GM19023 (cell line): ENCODE measurements at regions not wholly inside any gene's neighbourhood (a gene's known extent, or its start where the extent isn't known, plus 50 kb on each side); places are given as distances from the start of the nearest gene placed in this dataset.

ENCODE experiments used
- ATAC-seq: cut with Tn5 transposase; IDR thresholded peaks from one replicate; pipeline ENCODE4 v1.9.1; 2021; ENCODE audit warnings: mild to moderate bottlenecking, moderate library complexity; ENCODE audit not compliant: unreplicated experiment

DNA sequence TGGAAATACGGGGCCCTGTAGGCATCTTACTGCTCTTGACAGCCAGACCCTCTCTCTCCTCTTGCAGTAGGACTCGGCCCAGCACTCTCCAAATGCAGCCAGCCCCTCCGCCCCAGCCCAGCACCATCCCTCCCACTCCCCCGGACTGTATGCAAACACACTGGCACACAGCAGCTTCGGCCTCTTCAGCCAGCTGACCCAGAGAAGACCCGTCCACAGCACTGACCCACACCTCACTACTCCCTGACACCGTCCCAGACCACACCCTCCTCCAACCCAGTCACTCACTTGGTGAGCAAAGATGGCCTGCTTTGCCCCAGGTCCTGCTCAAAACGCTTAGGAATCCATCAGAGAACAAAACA, 164.6 kb downstream of the IGLL1 start:
- ATAC-seq, result no peak

DNA sequence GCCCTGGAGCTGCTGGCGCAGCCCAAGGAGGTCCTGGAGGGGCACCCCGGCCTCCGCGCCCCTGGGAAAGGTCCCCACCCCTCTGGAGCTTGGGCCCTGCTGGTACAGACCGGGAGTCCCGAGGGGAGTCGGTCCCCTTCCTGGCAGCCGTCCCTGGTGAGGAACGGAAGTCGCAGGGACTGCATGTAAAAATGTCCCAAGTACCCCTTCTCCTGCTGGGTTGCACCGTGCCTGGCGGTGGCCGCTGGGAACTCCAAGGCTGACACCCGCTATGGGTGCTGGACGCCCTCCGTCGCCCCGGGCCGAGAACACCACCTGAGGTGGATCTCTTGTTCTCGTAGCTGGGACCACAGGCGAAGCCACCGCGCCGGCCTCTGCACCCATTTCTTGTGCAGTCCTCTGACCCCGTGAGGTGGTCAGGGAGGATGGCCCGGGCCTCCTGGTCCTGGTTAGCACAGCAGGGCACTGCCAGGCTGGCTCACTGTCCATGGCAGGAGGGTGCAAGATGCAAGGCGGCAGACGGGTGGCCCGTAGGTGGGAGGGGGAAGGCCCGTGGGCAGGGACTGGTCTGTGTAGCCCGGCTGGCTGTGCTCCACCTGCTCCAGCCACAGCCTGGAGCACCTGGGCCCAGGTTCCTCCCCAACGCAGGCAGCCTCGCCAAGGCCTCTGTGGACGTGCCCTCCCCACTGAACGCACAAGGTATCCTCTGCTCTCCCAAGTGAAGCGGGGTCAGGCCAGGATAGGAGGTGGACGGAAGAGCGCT, 165.2 kb downstream of the IGLL1 start:
- no peak for ATAC-seq

DNA sequence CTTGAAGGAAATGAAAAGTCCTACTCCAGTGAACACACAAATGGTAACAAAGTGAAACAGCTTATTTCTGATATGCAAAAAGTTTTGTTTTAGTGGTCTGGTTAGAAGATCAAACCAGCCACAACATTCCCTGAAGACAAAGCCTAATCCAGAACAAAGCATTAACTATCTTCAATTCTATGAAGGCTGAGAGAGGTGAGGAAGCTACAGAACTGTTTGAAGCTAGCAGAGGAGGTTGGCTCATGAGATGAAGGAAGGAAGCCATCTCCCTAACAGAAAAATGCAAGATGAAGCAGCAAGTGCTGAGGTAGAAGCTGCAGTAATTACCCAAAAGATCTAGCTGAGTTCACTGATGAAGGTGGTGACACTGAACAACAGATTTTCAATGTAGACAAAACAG, 168.4 kb downstream of the IGLL1 start:
- no peak for ATAC-seq

DNA sequence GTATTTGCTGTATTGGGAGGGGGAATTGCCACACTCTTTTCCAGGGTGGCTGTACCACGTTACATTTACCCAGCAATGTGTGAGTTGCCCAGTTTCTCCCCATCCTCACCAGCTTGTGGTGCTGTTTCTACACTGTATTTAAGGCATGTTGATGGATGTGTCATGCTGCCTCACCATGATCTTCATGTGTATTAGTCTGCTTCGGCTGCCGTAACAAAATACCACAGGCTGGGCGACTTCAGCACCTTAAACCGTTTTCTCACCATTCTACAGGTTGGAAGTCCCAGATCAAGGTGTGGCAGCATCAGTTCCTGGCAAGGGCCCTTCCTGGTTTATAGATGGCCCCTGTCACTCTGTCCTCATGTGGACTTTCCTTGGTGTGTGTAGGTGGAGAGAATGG, 169.7 kb downstream of the IGLL1 start:
- ATAC-seq, result no peak

DNA sequence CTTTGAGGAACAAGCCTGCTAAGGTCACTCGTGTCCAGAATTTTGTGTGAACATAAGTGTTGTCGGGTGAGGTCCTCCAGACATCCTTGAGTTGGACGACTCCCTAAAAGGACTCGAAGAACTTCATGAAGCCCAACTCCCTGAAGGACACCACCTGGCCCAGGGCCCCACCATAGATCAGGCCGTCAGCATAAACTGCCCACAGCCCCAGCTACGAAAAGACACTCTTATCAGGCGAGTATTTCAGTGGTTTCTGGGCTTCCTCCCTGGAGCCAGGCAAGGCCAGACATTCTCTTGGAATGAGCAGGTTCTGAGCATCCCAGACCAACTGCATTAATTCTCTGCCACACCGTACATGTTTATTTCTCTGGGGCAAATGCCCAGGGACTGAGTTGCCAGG, 170.1 kb downstream of the IGLL1 start:
- no peak for ATAC-seq

DNA sequence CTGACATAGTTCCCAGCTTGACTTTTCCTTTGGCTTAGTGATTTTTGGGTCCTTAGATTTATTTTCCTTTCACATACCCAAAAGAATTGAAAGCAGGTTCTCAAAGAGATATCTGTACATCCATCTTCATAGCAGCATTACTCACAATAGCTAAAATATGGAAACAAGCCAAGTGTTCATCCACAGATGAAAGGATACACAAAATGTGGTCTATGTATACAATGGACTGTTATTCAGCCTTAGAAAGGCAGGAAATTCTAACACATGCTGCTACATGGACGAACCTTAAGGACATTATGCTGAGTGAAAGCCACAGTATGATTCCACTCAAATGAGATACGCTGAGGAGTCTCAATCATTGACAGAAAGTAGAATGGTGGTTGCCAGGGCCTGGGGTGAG, 171.8 kb downstream of the IGLL1 start:
- no peak for ATAC-seq

DNA sequence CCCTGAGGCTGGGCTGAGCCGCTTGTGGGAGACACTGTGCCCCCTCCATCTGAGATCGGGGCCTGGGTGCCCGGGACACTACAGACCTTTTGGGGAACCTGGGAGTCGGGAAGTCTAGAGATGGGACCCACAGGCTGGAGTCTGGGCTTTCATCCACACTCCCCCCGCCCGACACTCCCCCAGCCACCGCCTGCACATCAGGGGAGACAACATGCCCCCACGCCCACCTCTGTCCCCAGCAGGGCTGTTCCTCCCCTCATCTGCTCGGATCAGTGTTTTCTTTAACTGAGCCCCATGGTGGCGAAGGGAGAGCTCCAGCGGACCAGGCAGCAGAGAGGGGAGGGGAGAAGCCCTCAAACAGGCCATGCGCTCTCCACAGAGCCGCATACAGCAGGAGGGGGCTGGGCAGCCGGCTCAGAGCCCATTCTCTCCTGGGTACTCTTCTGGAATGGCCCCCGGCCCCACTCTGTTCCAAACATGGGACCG, 174.7 kb downstream of the IGLL1 start:
- no peak for ATAC-seq

DNA sequence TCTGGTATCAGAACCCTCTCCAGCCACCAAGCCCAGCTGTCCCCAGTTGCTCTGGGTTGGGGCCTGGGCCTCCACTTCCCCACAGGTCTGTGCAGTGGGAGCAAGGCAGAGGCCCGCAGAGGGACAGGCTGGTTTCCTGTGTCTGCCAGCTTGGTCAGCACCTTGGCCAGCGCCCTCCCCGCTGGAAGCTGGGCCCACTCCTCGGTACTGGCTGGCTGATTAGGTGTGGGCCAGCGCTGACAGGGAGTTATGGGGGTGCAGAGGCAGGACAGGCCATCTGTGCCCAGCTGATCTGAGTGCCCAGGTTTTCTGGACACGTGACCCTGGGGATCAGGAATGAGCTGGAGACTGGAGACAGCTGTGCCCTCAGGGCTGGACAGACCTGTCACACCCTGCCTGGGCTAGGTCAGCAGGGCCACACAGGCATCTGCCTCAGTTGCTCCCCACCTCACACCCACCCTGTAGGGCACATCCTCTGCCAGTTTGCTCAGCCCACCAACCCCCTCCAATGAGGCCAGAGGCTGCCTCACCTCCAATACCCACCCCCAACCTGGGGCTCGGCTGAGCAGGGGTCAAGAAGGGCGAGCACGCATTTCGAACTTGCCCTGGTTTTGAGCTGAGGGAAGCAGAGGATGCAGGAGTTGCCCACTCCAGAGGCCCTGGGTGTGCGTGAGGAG, 175.3 kb downstream of the IGLL1 start:
- no peak for ATAC-seq

DNA sequence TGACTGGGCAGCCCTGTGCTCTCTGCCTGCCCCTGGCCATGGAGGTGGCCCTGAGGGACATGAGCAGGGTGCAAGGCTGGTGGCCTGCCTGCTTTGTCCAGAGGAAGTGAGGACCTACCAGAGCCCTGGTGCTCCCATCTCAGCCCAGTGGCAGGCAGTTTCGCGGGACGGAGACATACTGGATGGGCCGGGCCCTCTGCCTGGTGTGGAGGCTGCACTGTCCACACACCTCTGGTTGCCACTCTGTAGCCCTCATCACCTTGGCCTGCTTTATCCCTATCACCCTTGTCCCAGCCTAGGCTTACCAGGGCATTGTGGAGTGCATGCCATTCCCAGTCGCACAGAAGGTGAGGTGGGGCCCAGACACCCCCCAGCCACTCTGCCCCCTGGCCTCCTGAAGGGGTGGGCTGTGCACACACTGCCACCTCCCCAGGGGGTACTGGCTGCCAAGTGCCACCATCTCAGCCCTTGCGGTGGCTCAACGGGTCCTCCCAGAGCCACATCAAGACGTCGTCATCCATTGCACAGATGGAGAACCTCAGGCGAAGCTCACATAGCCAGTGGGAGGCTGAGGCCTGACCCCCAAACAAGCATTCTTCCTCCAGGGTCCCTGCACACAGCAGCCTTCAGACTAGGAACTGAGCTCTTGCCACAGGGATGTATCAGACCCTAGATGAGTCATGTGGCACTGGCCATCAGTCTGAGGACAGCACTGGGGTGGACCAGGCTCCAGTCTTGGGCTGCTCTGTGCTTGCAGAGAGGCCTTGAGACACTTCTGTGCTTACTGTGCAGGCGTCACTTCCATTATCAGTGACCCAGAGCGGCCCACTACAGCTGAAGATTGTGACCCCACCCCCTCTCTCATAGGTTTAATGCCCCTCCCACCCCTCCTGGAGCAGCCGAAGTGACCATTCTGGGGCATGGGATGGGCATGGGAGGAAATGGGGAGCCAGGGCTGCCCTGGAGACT, 176.1 kb downstream of the IGLL1 start:
- no peak for ATAC-seq

DNA sequence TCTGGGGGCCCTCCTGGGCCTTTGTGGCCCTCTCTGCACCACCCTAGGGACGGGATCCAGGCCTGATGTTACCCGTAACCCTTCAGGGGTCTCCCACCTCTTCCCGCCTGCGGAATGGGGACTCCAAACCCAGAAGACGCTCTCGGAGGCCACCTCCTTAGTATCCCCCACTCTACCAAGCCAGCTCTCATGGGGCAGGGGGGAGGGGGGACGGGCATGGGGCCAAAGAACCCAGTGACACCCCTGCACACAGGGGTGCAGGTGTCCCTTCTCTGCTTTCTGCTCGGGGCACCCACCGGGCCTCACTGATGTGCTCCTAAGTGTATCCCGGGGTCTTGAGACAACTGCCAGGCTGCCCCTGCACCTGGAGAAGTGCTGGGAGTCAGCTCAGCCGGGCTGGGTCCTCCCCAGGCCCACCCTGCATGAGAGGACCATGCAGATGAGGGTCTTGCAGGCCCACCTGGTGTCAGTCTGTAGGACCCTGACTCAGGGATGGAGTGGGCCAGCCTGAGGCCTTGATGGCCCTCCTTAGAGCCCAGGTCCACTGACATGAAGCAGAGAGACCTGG, 176.9 kb downstream of the IGLL1 start:
- ATAC-seq, result no peak

DNA sequence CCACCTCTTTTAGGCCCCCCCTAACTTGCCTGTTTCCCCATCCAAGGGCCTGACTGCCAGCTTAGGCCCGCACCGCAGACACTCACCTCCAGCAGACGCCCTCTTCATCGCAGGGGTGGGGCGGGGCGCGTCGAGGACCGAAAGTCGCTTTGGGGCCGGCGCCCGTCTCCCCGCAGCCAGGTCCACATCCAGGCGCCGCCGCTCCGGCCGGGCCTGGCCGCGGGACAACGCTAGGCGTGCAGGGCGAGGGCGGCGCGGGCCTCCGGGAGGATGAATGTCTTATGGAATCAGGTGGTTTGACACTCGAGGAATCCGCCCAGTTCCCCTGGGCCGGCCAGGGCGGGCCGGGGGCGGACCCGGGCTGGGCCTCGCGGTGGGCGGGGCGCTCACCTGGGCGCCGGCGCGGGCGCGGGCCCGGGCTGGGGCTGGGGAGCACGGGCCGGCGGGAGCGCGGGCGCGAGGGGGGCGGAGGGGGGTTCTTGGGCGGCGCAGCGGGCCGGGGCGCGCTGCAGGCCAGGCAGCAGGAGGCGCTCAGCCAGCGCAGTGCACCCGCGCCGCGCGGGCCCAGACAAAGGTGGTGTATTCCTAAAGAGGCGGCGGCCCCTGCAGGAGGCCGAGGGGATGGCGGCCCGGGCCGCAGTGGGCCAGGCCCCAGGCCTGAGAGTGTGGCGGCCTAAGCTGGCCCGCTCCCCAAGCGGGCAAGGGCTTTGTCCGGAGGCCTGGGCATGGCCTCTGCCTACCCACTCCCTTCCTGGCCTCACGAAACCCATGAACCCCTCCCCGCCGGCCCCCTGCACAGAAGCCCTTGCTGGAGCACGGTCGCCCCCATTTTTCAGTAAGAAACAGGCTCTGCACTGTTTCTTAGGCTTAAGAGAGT, 177.6 kb downstream of the IGLL1 start:
- ATAC-seq, result no peak

DNA sequence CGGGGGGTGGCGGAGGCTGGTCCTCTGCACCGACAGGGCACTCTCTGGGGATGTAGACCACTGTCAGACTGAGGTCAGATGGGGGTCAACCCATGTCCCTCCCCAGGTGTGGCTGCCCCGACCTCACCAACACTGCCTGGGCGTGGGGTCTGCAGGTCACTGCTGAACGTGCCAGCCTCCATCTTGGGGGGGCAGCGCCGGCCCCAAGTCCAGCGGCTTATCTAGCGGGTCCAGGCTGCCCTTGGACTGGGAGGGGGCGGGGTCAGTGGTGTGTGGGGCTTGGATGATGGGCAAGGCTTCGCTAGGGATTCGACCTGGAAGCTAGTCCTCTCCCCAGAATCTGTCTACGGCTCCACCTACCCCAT, 178.2 kb downstream of the IGLL1 start:
- ATAC-seq, result no peak

DNA sequence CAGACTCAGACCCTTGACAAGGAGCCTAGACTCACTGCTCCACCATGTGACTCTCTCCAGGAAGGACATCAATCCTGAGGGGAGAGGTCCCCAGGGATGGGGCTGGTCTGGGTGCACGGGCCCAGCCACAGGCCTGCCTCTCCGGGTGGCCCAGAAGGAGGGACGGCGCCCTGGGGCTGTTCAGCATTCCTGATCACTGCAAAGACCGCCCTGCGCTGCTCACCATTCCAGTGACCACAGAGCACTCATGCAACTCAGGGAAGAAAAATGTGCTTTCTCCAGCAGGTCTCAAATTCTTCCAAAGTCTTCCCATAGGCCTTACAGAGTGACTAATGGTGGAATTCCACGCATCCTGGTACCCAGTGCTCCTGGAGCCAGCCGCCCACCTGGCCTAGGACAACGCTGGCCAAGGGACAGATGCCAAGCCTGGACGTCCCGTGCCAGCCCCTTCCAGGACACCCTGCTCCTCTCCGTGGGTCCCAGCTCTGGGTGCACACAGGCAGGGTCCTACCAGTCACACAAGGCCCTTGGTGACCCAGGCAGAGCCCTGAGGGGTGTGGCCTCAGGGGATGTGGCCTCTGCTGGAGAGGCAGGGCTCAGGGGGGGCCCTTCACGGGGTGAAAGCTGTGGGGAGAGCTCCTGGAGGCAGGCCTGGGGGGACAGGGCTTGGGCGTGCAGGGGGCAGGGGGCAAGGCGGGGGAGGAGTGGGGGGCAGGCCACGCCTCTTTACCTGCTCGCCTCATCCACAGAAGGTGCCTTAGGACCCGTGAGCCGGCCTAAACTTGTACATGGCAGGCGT, 178.8 kb downstream of the IGLL1 start:
- ATAC-seq, result no peak

DNA sequence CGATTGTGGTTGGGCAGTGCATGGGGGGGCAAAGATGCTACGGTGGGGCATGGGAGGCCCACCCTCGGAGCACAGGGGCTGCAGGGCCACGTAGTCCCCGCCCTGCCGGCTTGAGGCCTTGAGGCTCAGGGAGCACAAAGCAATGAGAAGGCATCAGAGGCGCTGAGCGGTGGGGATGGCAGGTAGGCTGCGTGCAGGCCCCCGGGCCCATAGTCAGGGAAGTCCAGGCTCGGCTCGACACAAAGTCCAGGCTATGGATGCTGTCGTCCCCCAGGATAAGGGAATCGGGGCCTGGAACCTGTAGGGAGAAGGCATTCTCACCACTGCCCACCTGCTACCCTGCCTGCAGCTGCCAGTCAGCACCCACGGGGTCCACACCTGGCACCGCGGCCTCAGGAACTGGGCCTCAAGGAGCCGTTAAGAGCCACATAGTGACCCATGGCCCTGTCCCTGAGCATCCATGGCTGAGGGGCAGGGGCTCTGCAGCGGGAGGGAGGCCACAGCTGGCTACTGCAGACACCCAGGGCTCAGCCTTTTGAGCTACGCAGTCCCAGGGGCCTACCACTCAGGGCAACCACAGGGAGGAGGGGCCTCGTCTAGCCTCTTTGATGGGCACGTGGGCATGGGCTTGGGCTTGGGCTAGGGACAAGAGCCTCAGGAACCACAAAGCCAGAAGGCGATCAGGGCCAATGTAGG, 179.7 kb downstream of the IGLL1 start:
- no peak for ATAC-seq

DNA sequence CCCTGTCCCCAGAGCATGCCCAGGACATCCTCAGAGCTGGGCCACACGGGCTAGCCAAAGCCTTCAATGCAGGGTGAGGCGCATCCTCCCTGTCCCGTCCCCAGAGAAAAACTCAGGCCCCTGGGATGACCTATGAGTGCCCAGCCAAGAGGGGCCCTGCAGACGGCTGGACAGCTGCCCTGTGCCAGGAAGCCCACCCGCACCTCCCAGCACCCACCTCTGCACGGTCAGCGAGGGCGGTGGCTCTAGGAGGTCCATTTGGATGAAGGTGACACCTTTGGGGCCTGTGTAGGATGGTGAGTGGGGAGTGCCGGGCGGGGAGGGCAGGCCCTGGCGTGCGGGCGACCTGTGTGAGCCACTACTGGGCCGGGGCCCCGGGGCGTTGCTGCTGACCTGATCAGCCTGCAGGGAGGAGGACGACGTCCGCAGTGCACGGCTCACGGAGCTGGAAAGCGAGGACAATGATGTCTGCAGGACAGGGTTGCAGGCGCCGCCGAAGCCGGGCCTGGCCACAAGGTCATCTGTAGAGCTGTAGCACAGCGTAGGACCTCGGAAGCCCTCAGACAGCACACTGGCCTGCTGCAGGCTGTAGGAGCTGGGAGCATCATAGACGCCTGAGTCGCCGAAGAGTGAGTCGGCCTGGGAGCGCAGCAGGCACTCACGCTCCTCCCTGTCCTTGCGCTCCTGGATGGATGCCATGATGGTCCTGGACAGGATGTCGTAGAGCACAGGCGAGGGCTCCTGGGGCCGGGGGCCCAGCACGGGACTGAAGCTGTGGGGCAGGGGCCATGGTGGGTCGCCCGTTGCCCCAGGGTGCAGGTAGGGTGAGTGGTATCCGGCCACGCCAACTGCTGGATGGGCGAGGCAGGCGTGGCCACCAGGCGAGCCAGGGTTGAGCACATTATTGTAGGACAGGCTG, 180.5 kb downstream of the IGLL1 start:
- no peak for ATAC-seq

DNA sequence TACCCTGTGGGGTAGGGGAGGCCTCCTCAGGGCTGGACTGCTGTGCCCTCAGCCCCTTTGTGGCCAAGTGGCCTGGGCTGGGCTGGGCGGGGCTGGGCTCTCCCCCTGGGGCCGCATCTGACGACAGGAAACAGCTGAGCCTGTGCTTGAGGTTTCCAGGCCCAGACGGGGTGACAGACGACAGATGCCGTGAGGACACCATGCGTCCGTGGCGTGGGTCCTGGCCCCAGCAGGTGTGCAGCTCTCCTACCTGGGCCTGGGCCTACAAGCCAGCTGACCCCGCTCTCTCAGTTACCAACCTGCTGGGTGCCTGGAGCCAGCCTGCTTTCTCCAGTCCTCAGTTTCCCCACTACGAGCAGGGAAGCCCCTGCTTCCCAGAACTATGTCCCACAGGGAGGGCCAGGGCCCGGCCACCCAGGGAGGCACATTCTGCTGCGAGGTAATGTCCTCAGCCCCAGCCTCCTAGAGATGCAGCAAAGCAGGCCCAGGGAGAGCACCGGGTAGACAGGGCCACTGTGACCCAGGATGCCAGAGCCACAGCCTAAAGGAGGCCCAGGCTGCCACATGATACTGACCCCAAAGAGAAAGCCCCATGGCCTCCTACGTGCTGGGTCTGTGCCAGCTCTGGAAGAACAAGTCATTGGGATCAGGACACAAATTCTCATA, 181.3 kb downstream of the IGLL1 start:
- ATAC-seq, result no peak
